Left kidney (tissue), 1 donor: ENCODE measurements at regions not wholly inside any gene's neighbourhood (a gene's known extent, or its start where the extent isn't known, plus 50 kb on each side); places are given as distances from the start of the nearest gene placed in this dataset.

Experiments
- DNase-seq: peaks from one replicate; pipeline ENCODE4 v3.0.0-alpha.2; 2013

- DNase-seq = no peak
Observed at GRCh38 chr20:16220826-16221225, 352.4 kb downstream of the KIF16B start.

GRCh38 chr20:16219182-16219581 lies 354.1 kb downstream of the KIF16B start:
- no peak for DNase-seq

GRCh38 chr20:16216914-16217230 lies 356.4 kb downstream of the KIF16B start:
- no peak for DNase-seq

- no peak for DNase-seq
Observed at GRCh38 chr20:16216227-16216913, 356.9 kb downstream of the KIF16B start.

GRCh38 chr20:16215041-16215440 lies 358.2 kb downstream of the KIF16B start:
- peak; percentile 3 for DNase-seq

GRCh38 chr20:16212790-16213189 lies 360.5 kb downstream of the KIF16B start:
- DNase-seq = no peak

GRCh38 chr20:16209951-16210361 lies 363.3 kb downstream of the KIF16B start:
- DNase-seq = peak; percentile 1

- no peak for DNase-seq
Observed at GRCh38 chr20:16209357-16209756, 363.9 kb downstream of the KIF16B start.

GRCh38 chr20:16208443-16208842 lies 364.8 kb downstream of the KIF16B start:
- DNase-seq = no peak

- no peak for DNase-seq
Observed at GRCh38 chr20:16206817-16207216, 366.4 kb downstream of the KIF16B start.

- no peak for DNase-seq
Observed at GRCh38 chr20:16205507-16205906, 367.7 kb downstream of the KIF16B start.

- DNase-seq = no peak
Observed at GRCh38 chr20:16203096-16203495, 370.2 kb downstream of the KIF16B start.

- no peak for DNase-seq
Observed at GRCh38 chr20:16201191-16201590, 372.1 kb downstream of the KIF16B start.

- no peak for DNase-seq
Observed at GRCh38 chr20:16197696-16198095, 375.6 kb downstream of the KIF16B start.

GRCh38 chr20:16195671-16196070 lies 377.6 kb downstream of the KIF16B start:
- no peak for DNase-seq

- DNase-seq = no peak
Observed at GRCh38 chr20:16194617-16195360, 378.5 kb downstream of the KIF16B start.

GRCh38 chr20:16191496-16191895 lies 381.8 kb downstream of the KIF16B start:
- no peak for DNase-seq

- no peak for DNase-seq
Observed at GRCh38 chr20:16189371-16189770, 383.9 kb downstream of the KIF16B start.

- no peak for DNase-seq
Observed at GRCh38 chr20:16187956-16188616, 385.2 kb downstream of the KIF16B start.

GRCh38 chr20:16179919-16180318 lies 393.3 kb downstream of the KIF16B start:
- no peak for DNase-seq

- DNase-seq = no peak
Observed at GRCh38 chr20:16179371-16179770, 393.9 kb downstream of the KIF16B start.

- no peak for DNase-seq
Observed at GRCh38 chr20:16178546-16179135, 394.6 kb downstream of the KIF16B start.
